Mesothelial cell of epicardium (in vitro differentiated cells): ENCODE measurements at regions not wholly inside any gene's neighbourhood (a gene's known extent, or its start where the extent isn't known, plus 50 kb on each side); places are given as distances from the start of the nearest gene placed in this dataset.

Source experiments
- DNase-seq, 2 experiments: peaks; one replicate each; pipeline ENCODE4 v3.0.0; 2021; ENCODE audit warnings: low spot score in 2 of 2; ENCODE audit not compliant: unreplicated experiment in 2 of 2
- H3K27ac Mint-ChIP-seq: 2 replicates; pipeline ENCODE4 v1.8.0; 2021; ENCODE audit warnings: mixed read lengths
- H3K27me3 Mint-ChIP-seq: 2 replicates; pipeline ENCODE4 v1.8.0; 2021; ENCODE audit warnings: low read depth, mixed read lengths
- H3K36me3 Mint-ChIP-seq: 2 replicates; pipeline ENCODE4 v1.8.0; 2021; ENCODE audit warnings: mixed read lengths
- H3K4me1 Mint-ChIP-seq: 2 replicates; pipeline ENCODE4 v1.8.0; 2021; ENCODE audit warnings: mixed read lengths
- H3K4me3 Mint-ChIP-seq: 2 replicates; pipeline ENCODE4 v1.8.0; 2021; ENCODE audit warnings: mild to moderate bottlenecking, moderate library complexity, mixed read lengths
- H3K9me3 Mint-ChIP-seq: 2 replicates; pipeline ENCODE4 v1.8.0; 2021; ENCODE audit warnings: mixed read lengths
- CTCF ChIP-seq: fragments of 200-600 bp; sonication (generic); IDR thresholded peaks from one replicate; pipeline ENCODE4 v1.5.0; 2021; ENCODE audit warnings: antibody characterized with exemption; ENCODE audit not compliant: unreplicated experiment

DNA sequence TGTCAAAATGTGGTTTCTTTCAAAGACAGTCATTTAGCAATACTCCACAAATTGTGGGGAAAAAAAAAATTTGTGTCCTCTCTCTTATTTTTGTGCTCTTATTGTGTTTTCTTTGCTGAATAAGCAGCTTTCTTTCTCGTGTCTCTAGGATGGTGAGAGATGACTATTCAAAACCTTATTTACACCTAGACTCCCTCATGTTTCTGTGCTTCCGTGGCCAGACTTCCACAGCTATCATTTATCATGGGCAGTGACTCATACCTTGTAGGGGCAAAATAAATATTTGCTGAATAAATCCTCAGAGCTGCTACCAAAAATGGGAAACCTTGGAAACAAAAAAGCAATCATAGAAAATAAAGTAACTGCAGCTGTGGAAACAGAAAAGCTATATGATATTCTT lies 204.9 kb upstream of the MIR17HG start:
- H3K4me1 Mint-ChIP-seq: peaks cover 31% of the 10 kb centered on the region
- no peak overlapping the region for H3K4me3 Mint-ChIP-seq
- DNase-seq: no peak

DNA sequence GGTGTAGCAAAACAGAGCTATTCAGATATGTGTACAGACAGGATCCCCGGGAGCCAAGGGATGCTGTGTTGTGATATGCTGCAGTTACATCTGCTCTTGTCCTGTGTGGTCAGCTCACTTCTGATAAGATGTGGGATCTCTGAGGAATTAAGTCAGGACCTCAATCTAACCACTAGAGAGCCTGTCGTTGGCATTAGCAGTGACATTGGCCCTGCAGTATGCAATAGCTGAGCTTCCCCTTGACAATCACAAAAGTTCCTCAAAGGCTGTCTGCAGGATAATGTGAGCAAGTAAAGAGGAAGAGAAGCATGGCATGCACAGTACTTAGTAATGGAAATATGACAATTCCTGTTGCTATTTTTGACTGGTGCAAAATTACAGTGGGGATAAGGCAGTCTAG lies 203.4 kb upstream of the MIR17HG start:
- no peak overlapping the region for H3K27ac Mint-ChIP-seq
- no peaks in the 10 kb centered on the region for H3K36me3 Mint-ChIP-seq
- no peak for TF ChIP-seq CTCF
- no peaks in the 10 kb centered on the region for H3K27me3 Mint-ChIP-seq
- peaks cover 10% of the 10 kb centered on the region for H3K9me3 Mint-ChIP-seq
- no peak overlapping the region for H3K4me3 Mint-ChIP-seq
- DNase-seq: no peak
- peaks cover 26% of the 10 kb centered on the region for H3K4me1 Mint-ChIP-seq

More for the DNA sequence above, 204.9 kb upstream of the MIR17HG start:
- H3K27ac Mint-ChIP-seq: peak overlapping the region; percentile 60
- H3K36me3 Mint-ChIP-seq: no peaks in the 10 kb centered on the region
- peaks cover 4% of the 10 kb centered on the region for H3K9me3 Mint-ChIP-seq
- H3K27me3 Mint-ChIP-seq: no peaks in the 10 kb centered on the region
- no peak for TF ChIP-seq CTCF

DNA sequence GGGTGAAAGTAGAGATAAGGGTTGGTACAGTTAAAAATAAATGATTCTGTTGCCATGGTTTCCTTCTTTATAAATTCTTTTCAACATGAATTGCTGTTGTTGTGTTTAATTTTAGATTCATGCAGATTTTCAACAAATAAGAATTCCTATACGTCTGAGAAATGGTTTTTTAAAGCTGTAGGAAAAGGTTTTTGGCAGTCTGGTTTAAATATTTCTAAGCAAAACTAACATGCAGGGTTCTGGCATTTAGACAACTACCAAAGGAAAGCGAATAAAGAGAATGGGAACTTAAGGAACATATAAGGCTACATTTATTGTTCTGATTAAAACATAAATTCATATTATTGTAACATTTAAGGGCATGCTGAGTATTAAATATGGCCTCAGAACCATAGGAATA lies 203.0 kb upstream of the MIR17HG start:
- Mint-ChIP-seq H3K4me1 (peaks cover 26% of the 10 kb centered on the region), H3K9me3 (peaks cover 10% of the 10 kb centered on the region), H3K27me3 (no peaks in the 10 kb centered on the region), H3K27ac (no peak overlapping the region), H3K36me3 (no peaks in the 10 kb centered on the region), H3K4me3 (no peak overlapping the region)
- TF ChIP-seq CTCF: no peak
- no peak for DNase-seq

DNA sequence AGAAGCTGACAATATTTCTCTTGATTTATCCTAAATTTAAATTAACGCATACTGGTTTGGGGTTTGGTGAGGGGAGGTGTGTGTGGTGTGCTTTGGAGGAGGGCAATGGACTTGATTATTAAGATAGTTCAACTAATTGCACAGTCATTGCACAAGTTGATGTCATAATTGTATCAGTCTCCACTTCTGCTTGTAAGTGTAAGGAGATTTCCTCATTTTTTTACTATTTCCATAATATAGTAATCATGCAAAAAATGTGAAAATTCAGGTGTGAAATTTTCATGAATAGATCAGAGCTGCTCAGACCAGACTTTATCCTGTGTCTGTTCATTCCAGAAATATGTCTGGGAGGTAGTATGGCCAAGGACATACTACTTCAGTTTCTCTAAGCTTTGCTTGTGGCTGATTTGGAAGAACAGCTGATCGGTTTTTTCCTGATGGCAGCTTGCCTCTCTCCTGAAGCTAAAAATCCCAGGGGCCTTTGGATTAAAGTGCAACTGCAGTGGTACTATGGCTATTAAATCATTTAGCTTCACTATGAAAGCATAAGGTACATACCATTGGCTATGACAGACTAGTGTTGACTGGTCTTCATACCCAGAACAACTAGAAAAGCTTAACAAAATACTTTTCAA lies 201.8 kb upstream of the MIR17HG start:
- no peaks in the 10 kb centered on the region for H3K36me3 Mint-ChIP-seq
- no peak overlapping the region for H3K27ac Mint-ChIP-seq
- peaks cover 26% of the 10 kb centered on the region for H3K4me1 Mint-ChIP-seq
- H3K4me3 Mint-ChIP-seq: no peak overlapping the region
- no peaks in the 10 kb centered on the region for H3K27me3 Mint-ChIP-seq
- no peak for TF ChIP-seq CTCF
- H3K9me3 Mint-ChIP-seq: peaks cover 10% of the 10 kb centered on the region
- no peak for DNase-seq

DNA sequence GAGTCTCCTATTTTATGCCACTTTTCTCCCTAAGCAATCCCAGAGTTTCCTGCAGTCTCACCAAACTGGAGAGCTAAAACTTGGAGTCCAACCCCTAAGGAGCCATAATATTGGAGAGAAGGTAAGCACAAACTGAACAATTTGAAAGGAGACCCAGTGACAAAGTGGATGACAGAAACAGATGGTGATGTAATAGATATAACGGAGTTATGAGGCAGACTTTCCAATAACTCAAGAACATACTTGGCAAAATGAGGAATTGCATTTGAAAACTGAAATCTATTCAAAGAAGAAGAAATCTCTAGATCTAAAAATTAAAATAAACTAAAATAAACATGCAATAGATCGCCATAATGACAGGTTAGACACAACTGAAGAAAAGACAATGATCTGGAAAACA lies 200.9 kb upstream of the MIR17HG start:
- H3K36me3 Mint-ChIP-seq: no peaks in the 10 kb centered on the region
- no peaks in the 10 kb centered on the region for H3K27me3 Mint-ChIP-seq
- H3K4me1 Mint-ChIP-seq: peaks cover 33% of the 10 kb centered on the region
- no peak overlapping the region for H3K27ac Mint-ChIP-seq
- TF ChIP-seq CTCF: no peak
- no peak overlapping the region for H3K4me3 Mint-ChIP-seq
- no peak for DNase-seq
- H3K9me3 Mint-ChIP-seq: peaks cover 10% of the 10 kb centered on the region

- H3K27ac Mint-ChIP-seq: no peak overlapping the region
- no peak for TF ChIP-seq CTCF
- H3K27me3 Mint-ChIP-seq: no peaks in the 10 kb centered on the region
Observed at GRCh38 chr13:91148098-91148497, 199.4 kb upstream of the MIR17HG start.

More at GRCh38 chr13:91148098-91148497, 199.4 kb upstream of the MIR17HG start:
- H3K4me3 Mint-ChIP-seq: no peak overlapping the region
- H3K36me3 Mint-ChIP-seq: no peaks in the 10 kb centered on the region
- DNase-seq: no peak
- peaks cover 10% of the 10 kb centered on the region for H3K9me3 Mint-ChIP-seq
- peaks cover 30% of the 10 kb centered on the region for H3K4me1 Mint-ChIP-seq
